GM18858 (cell line): ENCODE measurements at regions not wholly inside any gene's neighbourhood (a gene's known extent, or its start where the extent isn't known, plus 50 kb on each side); places are given as distances from the start of the nearest gene placed in this dataset.
"Not testable (repeated sequence)": the region's sequence is repeated elsewhere in the genome, so short reads cannot be mapped to it uniquely, and the experiment has no call there.

Experiments
- ATAC-seq: cut with Tn5 transposase; IDR thresholded peaks from one replicate; pipeline ENCODE4 v1.9.1; 2021; ENCODE audit not compliant: unreplicated experiment

DNA sequence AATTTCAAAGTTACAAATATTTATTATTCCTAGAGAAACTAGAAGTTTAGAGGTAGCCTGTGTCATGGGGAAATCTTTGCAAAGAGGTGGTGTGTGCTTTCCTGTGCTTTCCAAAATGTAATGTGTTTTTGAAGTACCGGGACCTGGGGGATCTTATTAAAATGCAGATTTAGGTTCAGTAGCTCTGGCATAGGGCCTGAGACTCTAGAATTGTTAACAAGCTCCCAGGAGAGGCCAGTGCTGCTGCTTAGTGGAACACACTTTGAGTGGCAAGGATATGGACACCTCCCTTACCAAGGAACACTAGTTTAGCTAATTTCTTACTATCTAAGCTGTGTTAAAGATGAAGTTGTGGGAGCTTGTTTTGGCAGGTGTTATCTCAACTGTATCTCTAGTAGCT lies 428.9 kb downstream of the VGLL3 start:
- ATAC-seq, result no peak

DNA sequence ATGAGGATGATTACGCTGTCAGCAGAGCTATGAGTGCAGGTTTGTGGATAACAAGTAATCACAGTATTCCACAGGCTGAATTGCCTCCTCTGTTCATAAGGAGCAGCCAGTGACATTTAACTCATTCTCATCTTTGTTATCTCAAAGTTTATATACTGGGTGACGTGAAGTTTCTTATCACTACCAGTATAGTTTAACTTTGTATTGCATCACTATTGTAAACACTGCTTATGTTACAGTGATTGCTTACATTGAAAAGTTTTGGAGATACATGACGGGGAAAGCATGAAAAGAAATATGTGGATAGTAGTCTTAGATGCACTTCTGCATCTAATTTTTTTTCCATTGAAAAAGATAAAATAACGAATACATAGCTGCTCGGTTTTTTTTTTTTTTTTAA lies 429.7 kb downstream of the VGLL3 start:
- ATAC-seq, result no peak

DNA sequence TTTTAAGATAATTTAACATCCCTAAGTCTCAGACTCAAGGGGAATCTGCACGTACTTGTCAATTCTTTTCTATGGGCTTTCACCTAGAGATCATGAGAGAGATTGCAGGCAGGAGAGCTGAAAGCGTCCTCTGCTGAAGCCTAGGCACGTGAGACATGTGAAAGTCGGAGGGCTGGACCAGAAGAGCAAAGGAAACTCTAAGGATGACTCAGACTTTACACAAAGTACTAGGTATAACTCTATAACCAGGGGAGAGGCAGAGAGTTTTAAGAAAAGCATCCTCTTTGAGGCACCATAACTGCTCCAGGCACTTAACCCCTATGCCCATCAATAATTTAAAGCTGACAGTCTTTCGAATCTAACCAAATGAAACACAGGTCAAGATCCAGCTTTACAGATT lies 436.6 kb downstream of the VGLL3 start:
- no peak for ATAC-seq

DNA sequence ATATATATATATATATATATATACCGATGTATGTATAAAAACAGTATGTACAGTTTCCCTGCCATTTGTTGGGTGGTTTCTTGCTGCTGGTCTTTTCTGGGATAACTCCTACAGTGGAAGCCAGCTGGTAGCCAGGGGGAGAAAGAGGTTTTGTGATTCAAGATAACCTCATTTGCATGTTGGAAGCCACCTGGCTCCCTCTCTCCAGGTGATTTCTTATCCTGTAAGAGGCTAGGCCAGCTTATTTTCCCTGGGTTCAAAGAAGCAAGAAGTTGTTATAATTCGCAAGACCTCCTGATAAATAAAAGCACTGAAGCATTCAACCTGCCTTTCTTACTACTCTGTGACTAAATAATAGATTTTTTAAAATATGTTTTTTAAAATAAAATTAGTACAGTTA lies 443.3 kb downstream of the VGLL3 start:
- ATAC-seq, result no peak

DNA sequence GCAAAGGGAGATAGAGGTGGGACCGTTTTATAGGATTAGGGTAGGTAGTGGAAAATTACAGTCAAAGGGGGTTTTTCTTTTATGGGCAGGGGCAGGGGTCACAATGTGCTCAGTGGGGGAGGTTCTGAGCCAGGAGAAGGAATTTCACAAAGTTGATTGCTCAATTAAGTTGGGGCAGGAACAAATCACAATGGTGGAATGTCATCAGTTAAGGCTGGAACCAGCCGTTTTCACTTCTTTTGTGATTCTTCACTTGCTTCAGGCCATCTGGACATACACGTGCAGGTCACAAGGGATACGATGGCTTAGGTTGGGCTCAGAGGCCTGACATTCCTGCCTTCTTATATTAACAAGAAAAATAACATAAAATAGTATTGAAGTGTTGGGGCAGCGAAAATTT lies 453.8 kb downstream of the VGLL3 start:
- ATAC-seq, result no peak

DNA sequence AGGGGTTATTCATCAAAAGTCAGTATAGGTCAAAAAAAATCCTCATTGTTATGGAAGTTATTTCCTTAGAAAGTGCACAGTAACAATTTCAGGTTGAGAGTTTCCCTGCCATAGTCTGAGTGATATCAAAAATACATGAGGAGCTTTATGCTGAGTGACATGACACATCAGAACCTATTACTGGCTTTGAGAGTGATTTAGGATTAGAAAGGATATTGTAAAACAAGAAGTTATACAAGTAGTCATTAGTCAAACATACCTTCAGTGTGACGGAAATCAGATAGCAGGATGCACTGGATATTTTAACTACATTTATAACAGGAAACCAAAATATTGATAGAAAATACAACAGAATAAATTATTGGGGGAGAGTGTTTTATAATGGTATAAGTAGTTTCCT lies 471.1 kb downstream of the VGLL3 start:
- ATAC-seq, result no peak

DNA sequence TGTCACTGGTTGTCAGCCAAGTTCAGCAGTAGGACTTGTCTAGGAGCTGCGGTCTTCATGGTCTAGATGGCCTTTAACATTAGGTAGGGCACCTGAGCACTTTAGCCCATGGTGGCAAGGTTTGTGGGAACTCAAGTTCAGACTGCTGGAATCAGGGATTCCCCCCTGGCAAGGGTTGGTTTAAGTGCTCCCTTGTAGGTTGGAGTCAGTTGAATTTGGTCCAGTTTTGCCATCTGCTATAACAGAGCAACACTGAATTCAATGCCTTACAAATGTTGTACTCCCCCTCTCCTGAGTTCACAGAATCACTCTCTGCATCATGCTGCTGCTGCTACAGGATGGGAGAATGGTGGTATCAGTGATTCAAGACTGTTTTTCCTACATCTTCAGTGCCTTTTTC lies 509.3 kb downstream of the VGLL3 start:
- no peak for ATAC-seq

DNA sequence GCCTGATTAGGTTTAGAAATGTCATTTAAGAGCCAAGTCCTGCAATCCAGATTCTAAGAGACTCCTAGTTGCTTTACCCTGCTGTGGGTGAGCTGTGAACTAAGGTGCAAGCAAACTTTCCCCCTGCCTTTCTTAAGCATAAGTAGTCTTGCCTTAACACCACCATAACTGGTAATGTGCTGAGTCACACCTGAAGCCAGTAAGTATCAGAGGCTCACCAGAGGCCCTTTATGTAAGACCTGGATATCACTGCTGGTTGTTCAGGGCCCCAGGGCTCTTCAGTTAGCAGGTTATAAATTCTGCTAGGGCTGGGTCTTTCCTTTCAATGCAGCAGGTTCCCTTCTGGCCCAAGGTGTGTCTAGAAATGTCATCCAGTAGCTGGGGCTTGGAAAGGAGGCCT lies 509.9 kb downstream of the VGLL3 start:
- no peak for ATAC-seq

DNA sequence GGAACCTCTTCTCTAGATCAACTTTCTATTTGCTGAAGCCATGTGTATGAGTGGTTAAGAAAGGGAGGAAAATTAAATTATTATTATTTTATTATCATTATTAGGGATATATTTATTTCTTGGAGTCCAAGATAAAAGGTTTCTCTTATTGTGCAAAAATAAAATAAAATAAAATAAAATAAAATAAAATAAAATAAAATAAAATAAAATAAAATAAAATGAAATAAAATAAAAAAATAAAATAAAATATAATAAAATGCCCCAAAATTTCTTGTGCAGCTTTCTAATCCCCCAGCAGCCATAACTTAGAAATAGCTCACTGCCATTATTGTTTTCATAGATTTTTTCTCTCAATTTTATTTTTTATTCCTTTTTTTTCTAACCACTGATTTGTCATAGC lies 526.8 kb downstream of the VGLL3 start:
- no peak for ATAC-seq

DNA sequence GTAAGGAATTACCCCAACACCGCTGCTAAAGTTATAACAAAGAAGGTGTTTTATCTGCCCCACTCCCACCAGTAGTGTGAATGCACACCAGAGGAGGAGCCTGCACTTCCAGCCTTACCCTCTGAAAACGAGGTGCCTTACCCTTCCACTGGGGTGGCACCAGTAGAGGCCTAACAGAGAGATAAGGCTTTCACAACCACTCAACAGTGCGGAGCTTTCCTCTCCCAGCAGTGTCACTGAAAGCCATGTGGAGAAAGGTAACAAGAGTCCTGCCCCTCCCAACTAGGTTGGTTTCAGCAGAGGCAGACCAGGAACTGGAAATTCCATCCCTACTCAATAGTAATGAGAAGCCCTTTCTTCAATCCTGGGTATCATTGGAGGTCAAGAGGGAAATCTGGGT lies 539.2 kb downstream of the VGLL3 start:
- no peak for ATAC-seq

DNA sequence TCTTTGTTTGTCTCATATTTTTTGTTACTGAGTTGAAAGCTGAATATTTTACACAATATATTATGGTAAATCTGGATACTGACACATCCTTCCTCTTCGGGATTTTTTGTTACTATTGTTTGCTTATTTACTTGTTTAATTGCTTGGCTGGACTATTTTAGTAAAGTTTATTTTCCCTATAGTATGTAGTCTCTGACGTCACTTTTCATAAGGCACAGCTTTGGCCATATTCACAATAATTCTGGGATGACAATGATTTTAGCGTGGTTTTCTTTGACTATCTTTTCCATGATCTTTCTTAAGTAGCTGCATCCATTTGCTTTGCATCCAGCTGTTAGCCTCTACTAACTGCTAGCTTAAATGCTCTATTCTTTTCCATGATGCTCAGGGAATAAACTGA lies 552.4 kb downstream of the VGLL3 start:
- ATAC-seq, result no peak

DNA sequence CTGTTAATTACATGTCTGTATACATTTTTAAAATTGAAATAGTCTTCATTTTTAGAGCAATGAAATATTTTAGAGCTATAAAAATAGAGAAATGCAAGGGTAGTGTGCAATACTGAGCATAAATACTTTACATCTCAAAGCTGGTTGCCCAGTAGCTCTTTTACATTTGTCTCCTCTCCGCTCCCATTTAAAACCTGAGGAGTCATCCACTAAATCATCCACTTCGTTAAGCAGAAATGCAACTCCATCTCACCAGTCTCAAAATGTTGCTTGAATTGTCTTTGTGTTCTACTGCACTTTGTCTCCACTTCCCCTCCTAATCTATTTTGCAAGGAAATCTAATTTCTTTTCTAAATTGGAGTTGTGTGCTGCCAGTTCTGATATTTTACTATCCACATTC lies 563.6 kb downstream of the VGLL3 start:
- no peak for ATAC-seq

DNA sequence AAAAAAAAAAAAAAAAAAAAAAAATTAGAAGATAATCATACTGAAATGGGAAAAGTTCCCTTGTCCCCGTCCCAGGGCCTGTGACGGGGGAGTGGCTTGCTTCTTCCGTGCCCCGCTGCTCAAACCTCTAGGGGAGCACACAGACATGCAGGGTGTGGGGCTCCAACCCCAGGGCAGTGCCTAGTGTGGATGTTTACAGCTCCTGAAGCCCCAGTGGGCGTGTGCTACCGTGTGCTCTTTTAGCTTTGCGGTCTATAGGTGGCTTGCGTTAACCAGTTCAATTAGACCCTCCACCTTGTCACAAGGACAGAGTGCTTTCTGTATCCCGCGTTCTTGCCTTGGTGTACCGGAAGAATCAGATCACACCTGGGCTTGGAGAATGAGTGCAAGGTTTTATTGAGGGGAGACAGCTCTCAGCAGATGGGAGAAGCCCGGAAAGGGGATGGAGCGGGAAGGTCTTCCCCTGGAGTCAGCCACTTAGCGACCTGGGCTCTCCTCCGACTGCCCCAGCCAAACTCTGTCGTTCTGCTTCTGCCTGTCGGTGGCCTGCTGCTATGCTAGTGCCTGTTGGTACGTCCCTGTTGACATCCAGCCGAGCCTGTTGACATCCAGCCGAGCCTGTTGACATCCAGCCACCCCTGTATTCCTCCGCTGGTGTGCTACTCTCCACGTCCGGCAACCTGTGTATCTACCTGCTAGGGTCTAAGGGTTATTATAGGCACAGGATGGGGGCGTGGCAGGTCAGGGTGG lies 569.8 kb downstream of the VGLL3 start:
- no peak for ATAC-seq

DNA sequence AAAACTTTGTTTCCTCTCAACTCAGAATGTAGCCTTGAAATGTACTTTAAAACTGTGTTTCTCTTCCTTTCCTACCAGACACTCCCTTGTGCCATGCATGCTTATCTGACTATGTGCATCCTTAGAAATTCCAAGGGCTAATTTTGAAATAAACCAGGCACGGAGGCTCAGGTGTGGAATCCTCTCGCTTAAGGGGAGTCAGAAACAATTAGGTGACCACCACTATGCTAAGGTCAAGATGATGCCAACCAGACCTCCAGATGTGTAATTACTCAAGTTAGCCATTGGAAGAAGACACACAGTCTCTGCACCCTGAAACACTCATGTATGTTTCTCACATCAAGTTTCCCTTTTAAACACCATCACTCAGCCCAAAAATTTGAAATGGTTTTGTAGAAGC lies 572.1 kb downstream of the VGLL3 start:
- ATAC-seq, result no peak

DNA sequence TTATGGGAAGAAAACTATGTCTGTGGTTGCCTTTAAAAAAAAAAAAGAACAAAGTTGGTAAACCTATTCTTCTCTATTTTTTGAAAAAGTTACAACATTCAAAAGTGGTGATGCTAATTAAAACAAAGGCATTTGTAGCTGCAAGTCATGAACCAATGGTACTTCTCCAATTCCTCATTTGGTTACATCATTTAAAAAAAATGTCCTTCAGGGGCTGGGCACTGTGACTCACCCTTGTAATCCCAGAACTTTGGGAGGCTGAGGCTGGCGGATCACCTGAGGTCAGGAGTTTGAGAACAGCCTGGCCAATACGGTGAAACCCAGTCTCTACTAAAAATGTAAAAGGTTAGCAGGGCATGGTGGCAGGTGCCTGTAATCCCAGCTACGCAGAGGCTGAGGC lies 574.6 kb downstream of the VGLL3 start:
- ATAC-seq, result no peak

DNA sequence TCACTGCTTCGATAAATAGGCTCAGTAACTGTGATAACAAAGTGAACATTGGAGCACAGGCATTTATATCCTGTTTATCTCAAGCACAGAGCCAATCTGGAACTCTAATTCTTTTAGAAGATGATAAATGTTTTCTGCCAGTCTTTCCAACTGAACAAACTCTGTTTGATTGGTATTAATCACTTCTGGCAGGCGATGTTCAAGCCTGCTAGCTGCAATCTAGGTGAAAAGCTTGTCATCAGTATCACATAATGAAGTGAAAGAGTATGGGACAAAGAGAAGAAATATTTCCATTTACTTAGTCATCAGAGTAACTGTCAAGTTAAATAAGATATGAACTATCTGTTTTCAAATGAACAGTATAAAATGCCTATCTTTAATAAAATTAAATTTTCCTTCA lies 577.3 kb downstream of the VGLL3 start:
- ATAC-seq, result no peak

DNA sequence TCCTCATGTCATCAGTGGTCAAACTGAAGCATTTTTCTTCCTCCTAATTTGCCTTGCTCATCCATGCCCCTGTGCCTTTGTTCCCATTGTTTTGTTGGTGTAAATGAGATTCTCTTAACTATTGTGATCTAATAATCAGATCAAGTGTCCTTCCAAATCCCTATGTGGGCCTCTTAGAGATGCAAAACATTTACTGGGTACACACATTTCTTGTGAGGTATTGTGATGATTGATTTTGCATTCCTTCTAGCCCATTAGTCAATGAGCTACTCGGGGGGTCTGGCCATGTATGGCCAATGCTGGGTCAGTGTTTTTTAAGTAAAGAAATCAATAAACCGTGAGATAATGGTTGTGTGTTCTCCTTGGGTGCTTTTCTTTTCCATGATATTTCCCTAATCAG lies 580.4 kb downstream of the VGLL3 start:
- ATAC-seq, result no peak

DNA sequence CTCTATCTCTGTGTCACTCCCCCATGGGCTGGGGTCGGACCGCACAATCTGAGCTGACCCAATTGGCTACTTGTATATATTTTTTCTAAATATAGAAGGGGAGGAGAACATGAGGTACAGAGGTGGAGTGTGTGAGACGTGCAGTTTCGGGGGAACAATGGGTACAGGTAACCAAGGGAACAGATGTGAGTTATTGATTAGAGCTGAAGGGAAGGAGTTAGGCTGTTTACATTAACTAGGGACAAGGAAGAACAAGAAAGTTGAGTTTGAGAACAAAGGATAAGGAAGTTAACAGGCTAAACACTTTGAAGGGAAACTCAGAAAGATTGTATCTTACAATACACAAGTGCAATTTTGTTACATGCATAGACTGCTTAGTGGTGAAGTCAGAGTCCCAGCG lies 601.2 kb downstream of the VGLL3 start:
- ATAC-seq, result not testable (repeated sequence)

DNA sequence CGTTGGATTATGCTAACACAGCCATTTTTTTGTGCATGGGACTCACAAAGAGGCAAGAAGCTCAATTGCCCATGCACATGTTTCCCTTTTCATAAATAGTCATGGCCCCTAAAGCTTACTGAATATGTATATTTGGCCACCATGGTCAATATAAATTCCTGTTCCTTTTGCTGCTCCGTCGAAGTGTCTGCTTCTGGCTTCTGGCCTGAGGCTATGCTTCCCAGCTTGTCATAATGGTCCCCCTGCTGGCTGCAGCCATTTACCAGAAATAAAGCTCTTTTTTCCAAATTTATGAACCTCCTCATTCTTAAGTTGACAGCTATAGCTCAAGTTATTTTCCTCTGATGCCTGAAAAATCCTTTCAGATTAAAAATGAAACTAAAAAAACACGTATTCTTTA lies 602.1 kb downstream of the VGLL3 start:
- no peak for ATAC-seq

DNA sequence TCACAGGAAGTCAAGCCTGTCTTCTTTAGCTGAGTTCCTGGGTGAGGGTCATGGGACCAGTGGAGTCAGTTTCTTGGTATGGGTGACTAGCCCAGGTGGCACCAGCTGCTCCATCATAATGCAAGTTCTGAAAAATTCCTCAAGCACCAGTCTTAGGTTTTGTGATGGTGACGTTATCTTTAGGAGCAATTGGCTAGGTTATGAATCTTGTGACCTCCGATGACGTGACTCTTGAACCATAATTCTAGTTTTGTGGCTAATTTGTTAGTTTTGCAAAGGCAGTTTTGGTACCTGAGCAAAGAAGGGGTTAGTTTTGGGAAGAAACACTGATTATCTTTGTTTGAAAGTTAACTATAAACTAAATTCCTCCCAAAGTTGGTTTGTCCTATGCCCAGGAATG lies 608.4 kb downstream of the VGLL3 start:
- no peak for ATAC-seq

DNA sequence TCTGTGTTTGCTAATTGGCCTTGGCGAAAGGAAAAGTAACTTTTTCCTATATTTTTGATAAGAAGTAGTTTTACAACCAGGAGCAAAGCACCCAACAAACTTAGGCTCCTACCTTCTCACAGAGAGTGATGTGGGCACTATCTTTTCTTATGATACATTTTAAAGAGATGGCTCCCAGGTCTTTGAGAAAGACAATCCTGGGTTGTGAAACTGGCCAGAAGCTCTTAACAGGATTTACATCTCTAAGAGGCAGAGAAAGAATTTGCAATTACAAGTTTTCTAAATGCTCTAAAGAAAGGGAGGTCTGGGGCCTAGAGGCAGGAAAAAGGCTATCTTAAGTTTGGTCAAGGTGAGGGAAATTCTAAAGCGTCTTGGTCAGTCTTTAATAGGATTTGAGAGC lies 609.7 kb downstream of the VGLL3 start:
- ATAC-seq, result no peak

DNA sequence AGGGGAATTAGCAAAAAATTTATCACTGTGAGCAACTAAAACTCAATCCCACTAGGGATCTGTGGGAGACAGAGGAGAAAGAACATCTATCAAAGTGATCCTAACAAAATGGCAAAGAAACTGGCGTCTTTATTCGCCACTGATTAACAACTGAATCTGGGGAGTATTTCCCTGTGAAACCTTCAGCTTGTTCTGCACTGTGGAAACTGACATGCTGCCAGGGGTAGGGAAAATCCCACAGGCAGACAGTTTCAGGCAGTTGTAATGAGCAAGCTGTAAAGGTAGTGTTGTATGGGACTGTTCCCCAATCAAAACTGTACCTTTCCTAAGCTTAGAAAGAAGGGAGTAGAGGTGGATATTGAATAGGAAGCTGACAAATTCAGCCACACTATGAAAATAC lies 611.7 kb downstream of the VGLL3 start:
- ATAC-seq, result no peak

DNA sequence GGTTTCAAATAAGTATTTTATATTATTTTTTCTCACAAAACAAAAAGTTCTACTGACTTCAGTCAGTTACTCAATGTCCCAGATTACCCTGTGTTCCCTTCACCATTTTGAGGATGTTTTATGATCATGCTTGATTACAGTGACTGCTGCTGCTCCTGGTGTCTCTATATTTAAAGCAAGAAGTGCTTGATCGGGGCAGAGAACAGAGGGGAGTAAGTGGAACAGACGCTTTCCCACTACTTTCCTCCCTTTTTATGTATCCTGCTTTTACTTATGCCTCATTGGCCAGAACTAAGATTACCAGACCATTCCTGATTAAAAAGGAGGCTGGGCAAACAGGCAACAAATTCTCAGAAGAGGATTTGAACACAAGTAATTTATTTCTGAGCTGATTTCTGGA lies 612.1 kb downstream of the VGLL3 start:
- ATAC-seq, result no peak

DNA sequence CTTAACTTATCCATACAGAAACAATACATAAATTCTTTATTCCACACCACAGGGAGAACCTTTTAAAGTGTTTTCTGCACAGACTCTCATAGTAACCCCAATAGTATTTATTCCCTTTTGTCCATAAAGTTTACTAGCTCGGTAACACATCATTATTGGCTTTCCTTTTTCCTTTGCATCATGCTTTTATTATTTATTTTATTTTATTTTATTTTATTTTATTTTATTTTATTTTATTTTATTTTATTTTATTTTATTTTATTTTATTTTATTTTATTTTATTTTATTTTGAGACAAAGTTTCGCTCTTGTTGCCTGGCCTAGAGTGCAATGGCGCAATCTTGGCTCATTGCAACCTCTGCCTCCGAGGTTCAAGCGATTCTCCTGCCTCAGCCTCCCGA lies 655.4 kb downstream of the VGLL3 start:
- not testable (repeated sequence) for ATAC-seq
